OCI-LY3 (cell line): ENCODE measurements at regions not wholly inside any gene's neighbourhood (a gene's known extent, or its start where the extent isn't known, plus 50 kb on each side); places are given as distances from the start of the nearest gene placed in this dataset.

ENCODE experiments used
- H2AFZ ChIP-seq: fragments of 200-600, 300-600 bp; shearing (Covaris generic); 2 replicates; pipeline ENCODE4 v1.6.0; 2014; ENCODE audit warnings: antibody characterized with exemption, low read depth, low read length
- H3K27ac ChIP-seq: fragments of 200-600, 300-600 bp; sonication (generic); 2 replicates; pipeline ENCODE4 v1.5.1; 2014; ENCODE audit warnings: mild to moderate bottlenecking, low read length, moderate library complexity, mixed read lengths
- H3K27me3 ChIP-seq: fragments of 200-600, 300-600 bp; sonication (generic); 2 replicates; pipeline ENCODE4 v1.6.1; 2014; ENCODE audit warnings: low read depth, low read length, mixed read lengths
- H3K36me3 ChIP-seq: fragments of 200-600, 300-600 bp; sonication (generic); replicated peaks from 2 replicates; pipeline ENCODE3; 2014; ENCODE audit warnings: low read depth, low read length, mixed read lengths
- H3K4me1 ChIP-seq: fragments of 300-600, 200-600 bp; sonication (generic); 2 replicates; pipeline ENCODE4 v1.6.1; 2014; ENCODE audit warnings: low read length, mixed read lengths
- H3K4me2 ChIP-seq: fragments of 200-600, 300-600 bp; sonication (generic); 2 replicates; pipeline ENCODE4 v1.6.1; 2014; ENCODE audit warnings: low read length, mixed read lengths
- H3K4me3 ChIP-seq: fragments of 300-600, 200-600 bp; sonication (generic); 2 replicates; pipeline ENCODE4 v1.5.1; 2014; ENCODE audit warnings: antibody characterized with exemption, mild to moderate bottlenecking, low read length, moderate library complexity
- H3K79me2 ChIP-seq: fragments of 300-600, 200-600 bp; shearing (Covaris generic); 2 replicates; pipeline ENCODE4 v1.6.1; 2014; ENCODE audit warnings: mild to moderate bottlenecking, low read length, mixed read lengths
- H3K9ac ChIP-seq: fragments of 300-600, 200-600 bp; shearing (Covaris generic); 2 replicates; pipeline ENCODE4 v1.6.0; 2014; ENCODE audit warnings: mild to moderate bottlenecking, low read length, moderate library complexity
- H3K9me3 ChIP-seq: fragments of 200-600, 300-600 bp; shearing (Covaris generic); 2 replicates; pipeline ENCODE4 v1.6.1; 2014; ENCODE audit warnings: low read length, mixed read lengths; ENCODE audit not compliant: insufficient read depth
- H4K20me1 ChIP-seq: fragments of 200-600, 300-600 bp; sonication (generic); 2 replicates; pipeline ENCODE4 v1.6.1; 2016; ENCODE audit warnings: low read length, mixed read lengths; ENCODE audit not compliant: insufficient read depth
- EZH2phosphoT487 ChIP-seq: fragments of 200-600 bp; shearing (Covaris generic); IDR thresholded peaks from 2 replicates; pipeline ENCODE4 v1.6.1; 2018; ENCODE audit warnings: antibody characterized with exemption, mixed run types, low read depth
- TF ChIP-seq, protein P1 (sequence below): fragments of 200-600, 300-600 bp; sonication (generic); IDR thresholded peaks from 2 replicates; pipeline ENCODE4 v1.5.1; 2014; ENCODE audit warnings: antibody characterized with exemption, low read length, low read depth

DNA sequence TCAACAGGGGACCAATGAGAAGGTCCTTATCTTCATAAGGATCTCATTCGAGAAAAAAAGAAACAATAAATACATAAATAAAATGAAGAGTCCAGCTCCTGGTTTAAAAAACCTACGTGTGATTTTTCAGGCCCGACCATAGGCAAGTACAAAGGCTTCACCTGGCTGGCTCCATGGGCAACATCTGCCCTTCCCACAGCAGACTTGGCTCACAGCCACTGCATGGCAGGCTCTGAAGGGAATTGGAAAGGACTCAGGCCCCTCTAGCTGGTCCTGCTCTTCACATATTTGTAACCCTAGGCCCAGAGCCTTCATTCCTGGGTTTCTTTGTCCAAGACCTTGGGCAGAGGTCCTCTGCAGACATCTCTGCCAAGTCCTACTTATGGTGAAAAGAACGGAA lies 228.1 kb downstream of the QDPR start:
- no peaks in the 10 kb centered on the region for H4K20me1 ChIP-seq
- TF ChIP-seq, protein P1, sequence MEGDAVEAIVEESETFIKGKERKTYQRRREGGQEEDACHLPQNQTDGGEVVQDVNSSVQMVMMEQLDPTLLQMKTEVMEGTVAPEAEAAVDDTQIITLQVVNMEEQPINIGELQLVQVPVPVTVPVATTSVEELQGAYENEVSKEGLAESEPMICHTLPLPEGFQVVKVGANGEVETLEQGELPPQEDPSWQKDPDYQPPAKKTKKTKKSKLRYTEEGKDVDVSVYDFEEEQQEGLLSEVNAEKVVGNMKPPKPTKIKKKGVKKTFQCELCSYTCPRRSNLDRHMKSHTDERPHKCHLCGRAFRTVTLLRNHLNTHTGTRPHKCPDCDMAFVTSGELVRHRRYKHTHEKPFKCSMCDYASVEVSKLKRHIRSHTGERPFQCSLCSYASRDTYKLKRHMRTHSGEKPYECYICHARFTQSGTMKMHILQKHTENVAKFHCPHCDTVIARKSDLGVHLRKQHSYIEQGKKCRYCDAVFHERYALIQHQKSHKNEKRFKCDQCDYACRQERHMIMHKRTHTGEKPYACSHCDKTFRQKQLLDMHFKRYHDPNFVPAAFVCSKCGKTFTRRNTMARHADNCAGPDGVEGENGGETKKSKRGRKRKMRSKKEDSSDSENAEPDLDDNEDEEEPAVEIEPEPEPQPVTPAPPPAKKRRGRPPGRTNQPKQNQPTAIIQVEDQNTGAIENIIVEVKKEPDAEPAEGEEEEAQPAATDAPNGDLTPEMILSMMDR: no peak
- TF ChIP-seq EZH2phosphoT487: no peak
- no peaks in the 10 kb centered on the region for H3K4me1 ChIP-seq
- no peaks in the 10 kb centered on the region for H3K36me3 ChIP-seq
- H3K27me3 ChIP-seq: no peaks in the 10 kb centered on the region
- H3K79me2 ChIP-seq: no peaks in the 10 kb centered on the region
- H3K9me3 ChIP-seq: no peaks in the 10 kb centered on the region
- H3K4me2 ChIP-seq: no peak overlapping the region
- H3K9ac ChIP-seq: no peak overlapping the region
- no peak overlapping the region for H3K27ac ChIP-seq
- H2AFZ ChIP-seq: no peak overlapping the region
- H3K4me3 ChIP-seq: no peak overlapping the region

GRCh38 chr4:17283251-17283650 lies 228.6 kb downstream of the QDPR start:
- Histone ChIP-seq H3K9ac (no peak overlapping the region), H3K4me1 (no peaks in the 10 kb centered on the region), H3K27ac (no peak overlapping the region), H2AFZ (no peak overlapping the region), H3K9me3 (no peaks in the 10 kb centered on the region), H4K20me1 (no peaks in the 10 kb centered on the region), H3K27me3 (no peaks in the 10 kb centered on the region), H3K4me3 (no peak overlapping the region), H3K36me3 (no peaks in the 10 kb centered on the region), H3K79me2 (no peaks in the 10 kb centered on the region), H3K4me2 (no peak overlapping the region)
- no peak for TF ChIP-seq EZH2phosphoT487
- TF ChIP-seq, protein P1: no peak

GRCh38 chr4:17280261-17281018 lies 231.4 kb downstream of the QDPR start:
- Histone ChIP-seq H3K36me3 (no peaks in the 10 kb centered on the region), H2AFZ (no peak overlapping the region), H3K4me1 (no peaks in the 10 kb centered on the region), H3K4me3 (no peak overlapping the region), H3K79me2 (no peaks in the 10 kb centered on the region), H3K4me2 (no peak overlapping the region), H3K9me3 (no peaks in the 10 kb centered on the region), H3K27ac (no peak overlapping the region), H3K9ac (no peak overlapping the region), H3K27me3 (no peaks in the 10 kb centered on the region), H4K20me1 (no peaks in the 10 kb centered on the region)
- TF ChIP-seq, protein P1: no peak; the same call in 1 of the 2 replicates
- TF ChIP-seq EZH2phosphoT487: no peak

GRCh38 chr4:17276776-17277175 lies 235.1 kb downstream of the QDPR start:
- H2AFZ ChIP-seq: no peak overlapping the region
- H3K36me3 ChIP-seq: no peaks in the 10 kb centered on the region

More at GRCh38 chr4:17276776-17277175, 235.1 kb downstream of the QDPR start:
- Histone ChIP-seq H3K9ac (no peak overlapping the region), H3K27ac (no peak overlapping the region), H3K4me1 (no peaks in the 10 kb centered on the region), H3K79me2 (no peaks in the 10 kb centered on the region), H3K4me3 (no peak overlapping the region), H4K20me1 (no peaks in the 10 kb centered on the region), H3K27me3 (no peaks in the 10 kb centered on the region), H3K4me2 (no peak overlapping the region), H3K9me3 (no peaks in the 10 kb centered on the region)
- TF ChIP-seq, protein P1: no peak
- TF ChIP-seq EZH2phosphoT487: no peak
